Ramos (cell line): ENCODE measurements at regions not wholly inside any gene's neighbourhood (a gene's known extent, or its start where the extent isn't known, plus 50 kb on each side); places are given as distances from the start of the nearest gene placed in this dataset.

Experiments
- in situ Hi-C: fragments of 300-500 bp; cut with MboI; formaldehyde crosslinking; loops from one replicate; pipeline ENCODE4 v1.14.3; 2022; ENCODE audit warnings: low sequenced_read_pairs; ENCODE audit not compliant: unreplicated experiment

DNA sequence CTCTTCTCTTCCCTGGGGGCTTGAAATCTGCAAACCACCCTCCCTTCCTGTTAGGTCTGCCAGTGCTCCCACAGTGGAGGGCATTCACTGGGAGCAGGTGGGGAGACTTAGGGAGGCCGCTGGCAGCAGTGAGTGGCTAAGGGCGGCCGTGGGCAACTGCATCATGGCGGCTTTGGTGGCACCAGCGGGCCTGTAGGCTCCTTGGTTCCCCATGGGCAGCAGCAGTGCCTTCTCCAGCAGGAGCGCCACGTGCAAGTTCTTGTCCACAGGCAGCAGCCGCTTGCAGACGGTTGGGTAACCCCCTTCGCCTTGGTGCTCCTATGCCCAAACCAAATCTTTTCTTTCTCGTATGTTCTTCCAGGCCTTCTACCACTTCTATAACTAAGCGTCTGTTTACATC lies 158.2 kb downstream of the SREK1 start:
- in situ Hi-C loops = loop anchor here (10.0 kb wide), 1 partner anchor 462 kb away; no protein-coding TSS in a partner anchor

DNA sequence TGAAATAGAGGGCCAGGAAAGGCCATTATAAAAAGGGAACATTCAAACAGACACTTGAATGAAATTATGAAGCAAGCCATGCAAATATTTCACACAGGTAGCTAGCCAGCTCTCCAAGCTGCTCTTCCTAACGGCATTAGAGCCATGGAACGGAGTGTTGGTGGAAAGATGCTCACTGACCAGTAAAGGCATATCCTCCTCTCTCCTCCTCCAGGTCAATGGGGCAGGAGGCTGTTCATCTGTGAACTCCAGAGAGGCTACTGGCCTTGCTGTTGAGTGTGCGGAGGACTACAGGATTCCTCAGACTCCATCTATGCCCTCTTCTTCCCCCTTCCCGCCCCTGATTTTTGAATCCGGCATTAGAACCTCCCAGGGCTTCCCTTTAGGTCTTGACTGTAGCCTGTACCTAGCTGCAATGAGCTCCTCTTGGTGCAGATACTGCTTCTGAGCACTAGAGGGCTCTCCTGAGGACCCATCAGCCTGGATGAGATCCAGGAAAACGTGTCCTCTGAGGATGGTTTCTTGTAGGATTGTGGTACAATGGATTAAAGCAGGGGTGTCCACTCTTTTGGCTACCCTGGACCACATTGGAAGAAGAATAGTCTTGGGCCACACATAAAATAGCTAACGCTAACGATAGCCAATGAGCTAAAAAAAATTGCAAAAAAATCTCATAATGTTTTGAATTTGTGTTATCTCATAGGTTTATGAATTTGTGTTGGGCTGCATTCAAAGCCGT lies 162.2 kb downstream of the SREK1 start:
- in situ Hi-C loops = loop anchor here (10.0 kb wide), 1 partner anchor 459 kb away; no protein-coding TSS in a partner anchor

DNA sequence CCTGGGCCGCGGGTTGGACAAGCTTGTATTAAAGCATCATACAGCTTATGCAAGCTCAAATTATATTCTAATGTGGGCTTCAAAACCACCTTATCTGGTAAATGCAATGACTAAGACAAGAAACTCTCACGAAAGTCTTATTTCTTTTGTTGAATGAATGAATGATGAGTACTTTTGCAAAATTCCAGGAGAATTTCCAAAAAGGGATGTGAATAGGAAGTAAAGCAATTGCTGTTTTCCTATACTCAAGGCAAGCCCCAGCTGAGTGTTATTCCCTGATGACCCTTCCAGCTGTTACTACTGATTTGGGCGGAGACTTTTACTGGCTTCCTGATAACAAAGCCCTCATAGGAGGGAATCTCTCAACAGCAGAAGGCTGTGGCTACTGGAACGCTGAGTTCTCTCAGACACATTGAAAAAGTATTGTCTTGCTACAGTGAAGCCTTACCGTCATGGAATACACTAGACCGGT lies 162.8 kb downstream of the SREK1 start:
- in situ Hi-C loops = loop anchor here (10.0 kb wide), 1 partner anchor 458 kb away; no protein-coding TSS in a partner anchor

DNA sequence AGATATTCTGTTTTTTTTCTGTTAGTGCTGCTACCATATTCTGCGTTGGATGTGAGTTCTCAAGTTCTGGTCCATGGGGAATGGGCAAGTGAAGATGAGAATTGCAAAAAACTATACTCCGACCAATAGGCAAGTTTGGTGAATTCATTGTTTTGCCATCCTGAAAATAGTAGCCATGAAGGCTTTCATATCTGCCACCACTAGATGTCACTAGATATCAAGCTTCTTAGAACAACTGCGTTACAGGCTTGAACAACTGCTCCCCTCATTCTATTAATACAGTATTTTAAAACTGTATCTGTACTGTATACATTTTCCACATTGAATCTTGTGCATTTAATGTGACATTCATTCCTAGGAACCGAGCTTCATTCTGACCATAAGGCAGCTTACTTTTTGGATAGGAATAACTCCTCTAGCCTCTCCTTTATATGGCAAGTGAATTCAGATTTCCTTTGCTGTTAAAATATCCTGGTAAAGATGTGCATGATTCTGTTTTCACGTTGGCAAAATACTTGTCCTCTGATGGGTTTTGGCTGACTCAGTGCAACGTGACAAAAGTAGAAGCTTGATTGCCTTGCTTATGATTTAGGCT lies 163.6 kb downstream of the SREK1 start:
- in situ Hi-C loops = loop anchor here (10.0 kb wide), 1 partner anchor 457 kb away; no protein-coding TSS in a partner anchor

DNA sequence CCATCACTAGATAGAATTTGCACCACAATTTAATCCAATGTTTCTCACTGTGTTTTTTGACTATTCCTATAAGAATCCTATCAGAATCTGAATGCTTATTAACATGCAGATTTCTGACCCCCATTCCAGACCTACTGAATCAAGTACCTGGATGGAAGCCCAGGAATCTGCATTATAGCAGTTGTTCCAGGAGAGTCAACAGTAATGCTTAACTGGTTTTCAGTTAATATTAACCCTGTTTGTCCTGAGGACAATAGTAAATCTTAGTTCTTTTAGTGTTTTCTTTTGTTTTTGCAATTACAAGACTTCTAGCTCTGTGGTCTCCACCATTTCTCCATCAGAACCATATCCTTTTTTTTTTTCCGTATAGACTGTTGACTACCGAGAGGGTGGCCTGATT lies 168.2 kb downstream of the SREK1 start:
- in situ Hi-C loops = no loop called here

DNA sequence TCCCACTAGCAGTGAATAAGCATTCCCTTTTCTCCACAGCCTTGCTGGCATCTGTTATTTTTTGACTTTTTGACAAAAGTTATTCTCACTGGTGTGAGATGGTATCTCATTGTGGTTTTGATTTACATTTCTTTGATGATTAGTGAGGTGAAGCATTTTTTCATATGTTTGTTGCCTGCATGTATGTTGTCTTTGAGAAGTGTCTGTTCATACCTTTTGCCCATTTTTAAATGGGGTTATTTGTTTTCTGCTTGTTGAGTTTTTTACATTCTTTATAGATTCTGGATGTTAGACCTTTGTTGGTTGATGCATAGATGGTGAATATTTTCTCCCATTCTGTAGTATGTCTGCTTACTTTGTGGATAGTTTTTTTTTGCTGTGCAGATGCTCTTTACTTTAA lies 171.7 kb downstream of the SREK1 start:
- in situ Hi-C loops = no loop called here

DNA sequence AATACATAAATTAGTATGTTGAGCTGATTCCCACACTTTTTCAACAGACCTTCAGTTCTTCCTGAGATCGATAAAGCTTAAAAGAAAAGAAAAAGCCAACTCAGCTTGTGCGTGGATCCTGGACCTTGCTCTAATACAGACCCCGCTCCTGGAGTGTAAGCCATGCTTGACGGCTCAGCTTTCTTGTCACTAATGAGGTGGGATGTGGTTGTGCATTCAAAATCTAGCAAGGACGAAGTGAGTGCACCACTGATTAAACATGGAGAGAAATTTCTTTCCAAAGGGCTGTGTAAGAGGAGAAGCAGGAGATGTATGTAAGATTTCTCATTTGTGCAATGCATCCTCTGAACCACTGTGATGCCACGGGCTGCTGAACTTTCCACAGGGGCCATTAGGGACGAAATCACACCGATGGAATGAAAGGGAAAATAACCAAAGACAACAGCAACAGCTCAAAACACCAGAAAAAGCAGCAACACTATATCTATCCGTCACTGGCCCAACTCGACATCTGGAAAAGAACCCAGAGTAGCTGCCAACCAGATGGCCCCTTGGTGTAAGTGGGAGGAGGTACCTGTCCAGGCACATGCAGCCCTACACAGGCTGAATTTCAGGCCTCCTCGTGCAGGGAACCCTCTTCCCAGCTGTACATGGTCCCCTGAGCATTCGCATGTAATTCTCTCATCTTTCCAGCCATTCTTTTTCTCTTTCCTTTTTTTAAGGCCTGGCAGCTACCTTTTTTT lies 178.9 kb downstream of the SREK1 start:
- in situ Hi-C loops = no loop called here

DNA sequence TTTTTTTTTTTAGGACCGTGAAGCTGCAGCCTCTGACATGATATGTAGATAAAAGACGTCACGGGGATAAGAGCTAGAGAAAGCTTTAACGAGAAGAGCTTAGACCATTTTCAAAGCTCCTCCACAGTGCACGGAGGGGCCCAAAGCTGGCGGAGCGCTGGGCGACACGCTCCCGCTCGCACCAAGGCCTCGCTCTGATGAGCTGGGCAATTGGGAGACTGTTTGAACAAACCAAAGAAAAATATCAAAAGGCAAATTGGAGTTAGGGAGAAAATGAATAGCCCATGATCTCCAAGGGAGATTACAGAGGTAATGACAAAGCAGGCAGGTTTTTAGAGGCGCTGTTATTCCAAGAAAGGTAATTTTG lies 179.4 kb downstream of the SREK1 start:
- in situ Hi-C loops = no loop called here

DNA sequence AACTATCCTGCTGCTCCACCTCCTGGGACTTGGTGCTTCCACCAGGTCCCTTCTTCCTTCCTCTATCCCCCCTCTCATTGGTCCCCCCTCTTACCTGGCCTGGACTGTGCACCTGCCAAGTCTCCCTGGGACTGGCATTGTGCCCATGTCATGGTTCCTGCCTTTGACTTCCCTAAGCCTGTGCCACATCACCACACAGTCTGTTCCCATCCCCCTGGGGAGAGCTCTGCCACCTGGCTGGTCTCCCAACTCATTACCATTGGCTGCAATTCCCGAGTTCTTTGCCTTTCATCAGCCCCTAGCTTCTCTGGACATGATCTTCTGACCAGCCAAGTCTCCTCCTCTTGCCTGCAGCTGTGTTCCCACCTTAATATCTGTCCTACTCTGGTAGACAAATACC lies 180.3 kb downstream of the SREK1 start:
- in situ Hi-C loops = no loop called here

DNA sequence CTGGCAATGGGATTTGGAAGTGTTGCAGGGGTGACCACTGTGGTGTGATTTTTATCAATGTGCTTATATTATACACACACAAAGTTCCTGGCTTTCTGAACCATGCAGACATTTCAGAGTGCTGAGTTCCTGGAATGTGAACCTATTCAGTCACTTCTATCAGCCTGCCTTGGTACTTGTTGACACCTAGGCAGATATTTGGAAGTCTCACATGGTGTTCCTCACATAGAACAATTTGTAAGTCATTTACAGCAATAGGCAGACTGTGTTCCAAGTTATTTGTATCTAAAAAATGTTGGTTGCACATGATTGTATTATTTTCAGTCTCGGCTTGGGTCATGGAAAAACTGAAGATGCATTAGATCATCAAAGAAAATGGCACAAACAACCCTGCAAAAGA lies 182.2 kb downstream of the SREK1 start:
- in situ Hi-C loops = no loop called here

DNA sequence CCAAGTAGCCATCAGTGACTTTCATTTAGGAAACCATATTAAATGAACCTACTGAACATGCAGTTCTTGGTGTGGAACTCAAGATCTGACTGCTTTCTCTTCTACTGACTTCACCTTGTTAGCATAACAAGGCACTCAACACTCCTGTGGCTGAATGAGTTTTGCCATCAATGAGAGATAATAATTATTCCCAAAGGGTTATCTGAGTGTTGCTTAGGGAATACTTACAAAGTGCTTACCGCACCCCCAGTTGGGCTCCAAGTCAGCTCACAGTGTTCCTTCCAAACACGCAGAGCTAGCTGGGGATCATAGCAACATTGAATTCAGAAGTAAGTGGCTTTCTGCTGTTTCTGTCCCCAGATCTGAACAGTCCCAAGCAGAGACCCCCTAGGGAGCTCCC lies 182.9 kb downstream of the SREK1 start:
- in situ Hi-C loops = no loop called here

DNA sequence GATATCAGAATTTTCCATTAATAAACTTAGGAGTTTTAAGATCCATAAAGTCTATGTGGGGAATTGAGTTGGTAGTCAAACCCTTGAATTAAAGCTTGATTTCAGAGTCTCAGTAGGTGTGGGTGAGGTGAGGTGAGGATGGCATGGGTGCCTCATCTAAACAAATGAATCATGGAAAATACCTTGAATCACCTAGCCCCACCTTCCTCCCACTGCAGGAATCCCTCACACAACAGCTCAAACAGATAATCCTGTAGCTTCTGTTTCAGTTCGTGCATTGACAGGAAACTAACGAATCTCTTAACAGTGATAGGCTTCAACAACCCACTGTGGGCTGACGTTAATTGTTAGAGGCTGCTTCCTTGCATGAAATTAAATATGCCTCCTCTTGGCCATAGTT lies 185.0 kb downstream of the SREK1 start:
- in situ Hi-C loops = no loop called here

DNA sequence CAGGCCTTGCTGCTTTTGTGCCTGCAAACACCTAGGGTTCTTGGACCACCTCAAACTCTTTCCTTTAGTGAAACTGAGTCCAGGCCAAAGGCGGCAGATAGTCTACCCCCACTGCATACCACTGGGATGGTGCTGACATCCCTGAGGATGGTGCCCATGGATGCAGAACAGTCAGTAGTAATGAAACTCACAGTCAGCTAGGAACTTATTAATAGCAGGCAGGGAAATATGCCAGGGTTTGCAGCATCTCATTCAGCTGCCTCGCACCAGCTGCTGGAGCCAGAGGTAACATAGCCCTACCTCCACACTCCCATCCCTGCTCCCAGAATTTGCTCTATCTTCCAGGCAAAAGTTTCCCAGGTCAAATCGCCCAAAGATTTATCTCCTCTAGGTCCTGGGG lies 189.1 kb downstream of the SREK1 start:
- in situ Hi-C loops = no loop called here

DNA sequence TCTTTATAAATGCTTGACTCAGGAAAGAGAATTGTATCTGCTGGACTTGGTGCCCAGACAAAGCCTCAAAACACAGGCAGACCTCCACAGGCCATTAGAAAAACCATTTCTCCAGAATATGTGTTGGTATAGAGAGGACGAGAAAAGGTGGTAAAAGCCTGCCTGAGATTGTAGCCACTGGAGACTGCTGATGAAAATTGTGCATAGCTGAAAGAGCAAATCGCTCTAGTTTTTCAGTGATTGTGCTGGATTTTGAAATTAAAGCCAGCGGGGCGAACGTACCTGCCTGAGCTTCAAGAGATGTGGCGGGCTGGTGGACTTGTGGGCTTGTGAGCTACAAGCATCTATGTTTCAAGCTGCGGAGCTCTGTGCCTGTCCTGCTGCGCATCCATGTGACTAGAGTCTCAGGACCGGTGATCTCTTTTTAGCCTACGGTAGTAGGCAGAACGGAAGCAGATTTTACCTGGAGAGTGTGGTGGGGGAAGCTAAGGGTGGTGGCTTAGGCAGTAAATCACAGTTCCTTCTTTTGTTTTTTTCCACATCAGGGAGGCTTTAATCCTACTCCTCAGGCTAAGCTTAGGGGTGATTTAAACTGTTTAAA lies 193.6 kb downstream of the SREK1 start:
- in situ Hi-C loops = no loop called here

DNA sequence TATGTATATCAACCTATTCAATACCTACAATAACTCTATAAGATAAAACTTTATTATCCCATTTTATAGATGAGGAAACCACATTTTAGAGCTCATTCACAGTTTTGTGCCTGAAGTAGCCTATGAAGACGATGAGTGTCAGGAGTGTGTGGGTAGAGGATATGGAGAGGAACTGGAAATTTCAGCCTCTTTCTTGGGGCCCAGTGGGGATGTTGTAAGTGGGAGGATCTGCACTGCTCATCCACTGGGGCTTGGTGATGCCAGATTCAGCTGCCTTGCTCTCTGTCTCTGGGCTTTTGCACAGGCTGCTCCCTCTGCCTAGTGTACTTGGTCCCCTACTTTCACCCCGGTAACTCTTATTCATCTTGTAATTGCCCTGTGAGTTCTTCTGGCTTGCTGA lies 194.7 kb downstream of the SREK1 start:
- in situ Hi-C loops = no loop called here

DNA sequence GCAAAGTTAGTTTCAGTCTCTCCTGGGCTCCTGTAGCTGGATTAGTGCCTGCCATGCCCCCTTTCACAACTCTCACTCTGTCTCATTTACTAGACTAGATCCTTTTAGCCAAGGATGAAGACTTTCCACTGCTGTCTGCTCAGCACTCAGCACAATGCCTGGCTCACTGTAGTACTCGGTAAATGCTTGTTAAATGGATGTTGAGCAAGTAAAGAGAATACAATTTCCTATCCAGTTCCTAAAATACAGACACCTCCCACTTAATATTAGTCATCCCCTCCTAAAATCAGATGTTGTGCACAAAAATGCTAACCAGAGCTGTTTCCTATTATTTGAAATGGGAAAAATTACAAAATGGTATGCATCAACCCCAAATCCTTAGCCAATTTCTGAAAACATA lies 195.8 kb downstream of the SREK1 start:
- in situ Hi-C loops = no loop called here

DNA sequence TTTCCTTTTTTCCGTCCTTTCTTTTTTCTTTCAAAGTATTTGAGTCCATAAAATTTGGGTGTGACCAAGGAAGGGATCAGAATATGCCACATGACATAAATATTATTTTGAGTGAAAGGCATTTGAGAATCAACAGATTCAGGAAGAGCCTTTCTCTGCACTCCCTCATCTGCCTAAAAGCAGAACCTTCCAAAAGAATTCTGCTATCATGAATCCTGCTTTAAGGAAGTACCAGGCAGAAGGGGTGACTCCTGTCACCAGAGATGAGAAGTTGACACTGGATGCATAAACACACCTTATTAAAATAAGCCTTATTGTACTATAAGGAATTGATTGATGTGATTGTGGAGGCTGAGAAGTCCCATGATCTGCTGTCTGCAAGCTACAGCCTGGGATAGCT lies 196.7 kb downstream of the SREK1 start:
- in situ Hi-C loops = no loop called here

DNA sequence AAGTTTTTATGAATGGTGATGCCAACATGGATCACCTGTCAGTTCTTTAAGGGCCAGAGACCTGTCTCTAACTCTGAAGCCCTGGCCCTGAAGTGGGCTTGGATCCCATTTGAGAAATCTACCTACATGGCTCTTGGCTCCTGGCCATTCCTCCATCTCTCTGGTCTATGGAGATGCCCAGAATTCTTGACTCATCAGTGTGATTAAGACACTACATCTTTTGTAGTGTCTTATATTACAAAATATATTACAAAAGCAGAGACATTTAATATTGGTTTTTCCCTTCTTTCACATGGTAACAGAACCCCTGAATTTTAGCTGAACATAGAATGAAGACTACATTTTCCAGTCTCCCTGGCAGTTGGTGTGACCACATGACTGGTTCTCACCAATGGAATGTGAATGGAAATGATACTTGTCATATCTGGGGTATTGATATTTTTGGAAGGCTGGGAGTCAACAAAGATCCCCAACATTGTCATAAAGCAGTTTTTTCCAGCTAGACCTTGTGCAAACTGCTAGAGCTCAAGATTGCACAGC lies 198.3 kb downstream of the SREK1 start:
- in situ Hi-C loops = no loop called here

DNA sequence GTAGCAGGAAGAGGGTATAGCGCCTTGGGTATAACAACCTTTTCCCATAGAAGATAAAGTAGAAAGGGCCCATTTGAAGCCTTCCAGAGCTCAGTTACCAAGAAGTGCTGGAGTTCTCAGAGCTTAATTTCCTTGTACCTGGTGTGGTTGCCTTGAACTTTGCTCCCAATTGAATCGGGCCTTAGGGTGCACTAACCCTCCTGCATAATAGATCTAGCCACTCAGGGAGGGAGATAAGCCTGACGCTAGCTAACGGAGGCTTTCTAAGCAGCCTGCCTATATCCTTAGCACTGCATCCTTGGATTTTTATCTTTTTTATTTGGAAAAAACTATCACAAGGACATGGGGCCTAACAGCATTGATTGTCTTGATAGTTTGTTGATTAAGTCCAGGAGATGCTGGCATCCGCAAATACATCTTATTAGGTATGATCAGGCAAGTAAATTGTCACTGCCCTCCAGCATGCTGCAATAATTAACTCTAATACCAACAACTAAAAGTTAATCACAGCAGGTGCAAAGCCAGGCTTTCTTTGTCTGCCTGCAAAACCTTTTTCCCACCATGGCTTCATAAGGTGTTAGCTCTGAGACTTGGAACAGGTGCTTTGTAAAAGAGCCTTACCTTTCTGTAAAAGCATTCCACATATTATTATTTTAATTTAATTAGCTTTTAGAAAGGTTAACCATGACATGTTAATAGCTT lies 199.4 kb downstream of the SREK1 start:
- in situ Hi-C loops = no loop called here

DNA sequence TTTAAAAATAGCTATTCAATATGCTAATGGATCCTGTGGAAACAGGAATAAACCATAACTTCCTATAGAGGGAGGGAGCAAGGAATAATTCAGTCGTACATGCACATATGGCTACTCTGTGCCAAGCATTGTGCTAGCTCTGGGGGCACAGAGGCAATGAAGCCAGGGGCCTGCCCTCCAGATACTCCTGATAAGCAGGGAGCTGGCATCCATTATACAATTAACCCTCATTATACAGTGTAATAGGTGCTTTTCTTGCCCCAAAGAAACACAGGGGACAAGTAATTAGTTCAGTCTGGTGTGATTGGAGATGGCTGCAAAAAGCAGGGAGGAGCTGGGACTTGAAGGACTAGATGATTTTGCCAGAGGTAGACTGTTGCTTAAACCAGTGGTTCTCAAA lies 200.4 kb downstream of the SREK1 start:
- in situ Hi-C loops = no loop called here
